WERI-Rb-1 (cell line): ENCODE measurements at regions not wholly inside any gene's neighbourhood (a gene's known extent, or its start where the extent isn't known, plus 50 kb on each side); places are given as distances from the start of the nearest gene placed in this dataset.

ENCODE experiments used
- DNase-seq: peaks from one replicate; pipeline ENCODE4 v3.0.0-alpha.2; 2020
- H3K27ac ChIP-seq: fragments of 250-450 bp; sonication (Bioruptor Pico); 2 replicates; pipeline ENCODE4 v1.5.1; 2020; ENCODE audit warnings: mild to moderate bottlenecking, moderate library complexity
- H3K27me3 ChIP-seq: fragments of 250-450 bp; sonication (Bioruptor Pico); 2 replicates; pipeline ENCODE4 v1.5.1; 2021; ENCODE audit warnings: mild to moderate bottlenecking, low read depth, moderate library complexity; ENCODE audit not compliant: insufficient read depth, severe bottlenecking
- H3K36me3 ChIP-seq: fragments of 250-450 bp; sonication (Bioruptor Pico); 2 replicates; pipeline ENCODE4 v1.5.1; 2020; ENCODE audit warnings: mild to moderate bottlenecking, moderate library complexity
- H3K4me3 ChIP-seq: 2 replicates; pipeline ENCODE4 v1.5.1; 2011; ENCODE audit warnings: low read depth, mild to moderate bottlenecking, control low read depth, low read length
- H3K9me3 ChIP-seq: fragments of 250-450 bp; sonication (Bioruptor Pico); 2 replicates; pipeline ENCODE4 v1.5.1; 2021; ENCODE audit warnings: mild to moderate bottlenecking, moderate library complexity; ENCODE audit not compliant: severe bottlenecking
- CTCF ChIP-seq: IDR thresholded peaks from 2 replicates; pipeline ENCODE4 v1.5.1; 2011; ENCODE audit warnings: low read depth, mild to moderate bottlenecking, control low read depth, inconsistent platforms, low read length

GRCh38 chr4:165548702-165549101, 169.9 kb downstream of the CPE start:
- H3K36me3 ChIP-seq: no peaks in the 10 kb centered on the region
- no peak overlapping the region for H3K27ac ChIP-seq
- no peaks in the 10 kb centered on the region for H3K27me3 ChIP-seq
- DNase-seq: no peak
- H3K4me3 ChIP-seq: no peak overlapping the region
- no peaks in the 10 kb centered on the region for H3K9me3 ChIP-seq
- no peak for TF ChIP-seq CTCF

- no peak for TF ChIP-seq CTCF
- Histone ChIP-seq H3K27ac (no peak overlapping the region), H3K27me3 (no peaks in the 10 kb centered on the region), H3K4me3 (no peak overlapping the region), H3K36me3 (no peaks in the 10 kb centered on the region), H3K9me3 (no peaks in the 10 kb centered on the region)
- no peak for DNase-seq
Observed at GRCh38 chr4:165553221-165553810, 174.5 kb downstream of the CPE start.

- H3K9me3 ChIP-seq: no peaks in the 10 kb centered on the region
- no peak overlapping the region for H3K27ac ChIP-seq
- no peaks in the 10 kb centered on the region for H3K27me3 ChIP-seq
- H3K36me3 ChIP-seq: no peaks in the 10 kb centered on the region
- no peak for TF ChIP-seq CTCF
- DNase-seq: no peak
- no peak overlapping the region for H3K4me3 ChIP-seq
Observed at GRCh38 chr4:165555302-165555701, 176.5 kb downstream of the CPE start.

GRCh38 chr4:165556383-165556782, 177.6 kb downstream of the CPE start:
- TF ChIP-seq CTCF: no peak
- Histone ChIP-seq H3K27ac (no peak overlapping the region), H3K27me3 (no peaks in the 10 kb centered on the region), H3K4me3 (no peak overlapping the region), H3K9me3 (no peaks in the 10 kb centered on the region), H3K36me3 (no peaks in the 10 kb centered on the region)
- DNase-seq: no peak

GRCh38 chr4:165560941-165561340, 182.1 kb downstream of the CPE start:
- Histone ChIP-seq H3K27me3 (no peaks in the 10 kb centered on the region), H3K36me3 (no peaks in the 10 kb centered on the region), H3K4me3 (no peak overlapping the region), H3K9me3 (no peaks in the 10 kb centered on the region), H3K27ac (no peak overlapping the region)
- no peak for DNase-seq
- TF ChIP-seq CTCF: no peak

GRCh38 chr4:165563851-165564250, 185.0 kb downstream of the CPE start:
- TF ChIP-seq CTCF: no peak
- H3K36me3 ChIP-seq: no peaks in the 10 kb centered on the region
- no peaks in the 10 kb centered on the region for H3K27me3 ChIP-seq
- no peak for DNase-seq
- no peaks in the 10 kb centered on the region for H3K9me3 ChIP-seq
- no peak overlapping the region for H3K27ac ChIP-seq
- H3K4me3 ChIP-seq: no peak overlapping the region
